Nephron (organoid): ENCODE measurements at regions not wholly inside any gene's neighbourhood (a gene's known extent, or its start where the extent isn't known, plus 50 kb on each side); places are given as distances from the start of the nearest gene placed in this dataset.

Source experiments
- H3K27ac Mint-ChIP-seq, 3 experiments: 2 replicates each; pipeline ENCODE4 v1.8.0; 2020; ENCODE audit warnings: mixed read lengths in 3 of 3, mild to moderate bottlenecking in 2 of 3, moderate library complexity in 1 of 3
- H3K27me3 Mint-ChIP-seq: 2 replicates; pipeline ENCODE4 v1.8.0; 2021; ENCODE audit warnings: low read depth, mild to moderate bottlenecking, moderate library complexity, mixed read lengths
- H3K36me3 Mint-ChIP-seq: 2 replicates; pipeline ENCODE4 v1.8.0; 2020; ENCODE audit warnings: low read depth, mixed read lengths
- H3K4me1 Mint-ChIP-seq: 2 replicates; pipeline ENCODE4 v1.8.0; 2020; ENCODE audit warnings: mixed read lengths
- H3K4me3 Mint-ChIP-seq, 3 experiments: 2 replicates each; pipeline ENCODE4 v1.8.0; 2020; ENCODE audit warnings: mild to moderate bottlenecking in 3 of 3, mixed read lengths in 3 of 3, moderate library complexity in 2 of 3
- H3K9me3 Mint-ChIP-seq: 2 replicates; pipeline ENCODE4 v1.8.0; 2020; ENCODE audit warnings: mixed read lengths
- CTCF ChIP-seq, 3 experiments: fragments of 200-600 bp; sonication (generic); IDR thresholded peaks; one replicate each; pipeline ENCODE4 v1.5.0; 2021; ENCODE audit warnings: antibody characterized with exemption in 3 of 3; ENCODE audit not compliant: unreplicated experiment in 3 of 3

- no peak for TF ChIP-seq CTCF (IDR thresholded peaks at IDR 0.05; ENCODE audit: unreplicated experiment in 3 of 3)
- no peak overlapping the region for H3K27ac Mint-ChIP-seq
- no peaks in the 10 kb centered on the region for H3K36me3 Mint-ChIP-seq
- no peak overlapping the region for H3K4me3 Mint-ChIP-seq
- peaks cover 10% of the 10 kb centered on the region for H3K9me3 Mint-ChIP-seq
- no peaks in the 10 kb centered on the region for H3K27me3 Mint-ChIP-seq
- H3K4me1 Mint-ChIP-seq, result peaks cover 7% of the 10 kb centered on the region
Measured at GRCh38 chr1:59165353-59165752, 131.5 kb upstream of the FGGY start.

GRCh38 chr1:59169703-59170102 lies 127.2 kb upstream of the FGGY start:
- TF ChIP-seq CTCF (IDR thresholded peaks at IDR 0.05; ENCODE audit: unreplicated experiment in 3 of 3), result no peak

GRCh38 chr1:59170659-59171058 lies 126.2 kb upstream of the FGGY start:
- H3K9me3 Mint-ChIP-seq, result peaks cover 7% of the 10 kb centered on the region
- peak overlapping the region in 1 of 3 experiments; percentile 50 for H3K27ac Mint-ChIP-seq
- H3K4me1 Mint-ChIP-seq, result peaks cover 14% of the 10 kb centered on the region
- TF ChIP-seq CTCF (IDR thresholded peaks at IDR 0.05; ENCODE audit: unreplicated experiment in 3 of 3), result no peak
- H3K27me3 Mint-ChIP-seq, result peaks cover 4% of the 10 kb centered on the region
- H3K4me3 Mint-ChIP-seq, result no peak overlapping the region
- no peaks in the 10 kb centered on the region for H3K36me3 Mint-ChIP-seq

More at GRCh38 chr1:59169703-59170102, 127.2 kb upstream of the FGGY start:
- Mint-ChIP-seq H3K4me3 (no peak overlapping the region), H3K36me3 (no peaks in the 10 kb centered on the region), H3K9me3 (peaks cover 10% of the 10 kb centered on the region), H3K27me3 (peaks cover 4% of the 10 kb centered on the region), H3K27ac (no peak overlapping the region), H3K4me1 (peaks cover 14% of the 10 kb centered on the region)

GRCh38 chr1:59171788-59172187 lies 125.1 kb upstream of the FGGY start:
- Mint-ChIP-seq H3K27me3 (peaks cover 4% of the 10 kb centered on the region), H3K36me3 (no peaks in the 10 kb centered on the region)
- no peak for TF ChIP-seq CTCF (IDR thresholded peaks at IDR 0.05; ENCODE audit: unreplicated experiment in 3 of 3)

GRCh38 chr1:59172693-59173092 lies 124.2 kb upstream of the FGGY start:
- no peak for TF ChIP-seq CTCF (IDR thresholded peaks at IDR 0.05; ENCODE audit: unreplicated experiment in 3 of 3)
- H3K9me3 Mint-ChIP-seq, result peaks cover 7% of the 10 kb centered on the region
- peak overlapping the region in 1 of 3 experiments; percentile 14 for H3K27ac Mint-ChIP-seq

More at GRCh38 chr1:59171788-59172187, 125.1 kb upstream of the FGGY start:
- Mint-ChIP-seq H3K4me3 (no peak overlapping the region), H3K4me1 (peaks cover 14% of the 10 kb centered on the region), H3K9me3 (peaks cover 7% of the 10 kb centered on the region), H3K27ac (peak overlapping the region in 2 of 3 experiments; percentile 26 to 50)

DNA sequence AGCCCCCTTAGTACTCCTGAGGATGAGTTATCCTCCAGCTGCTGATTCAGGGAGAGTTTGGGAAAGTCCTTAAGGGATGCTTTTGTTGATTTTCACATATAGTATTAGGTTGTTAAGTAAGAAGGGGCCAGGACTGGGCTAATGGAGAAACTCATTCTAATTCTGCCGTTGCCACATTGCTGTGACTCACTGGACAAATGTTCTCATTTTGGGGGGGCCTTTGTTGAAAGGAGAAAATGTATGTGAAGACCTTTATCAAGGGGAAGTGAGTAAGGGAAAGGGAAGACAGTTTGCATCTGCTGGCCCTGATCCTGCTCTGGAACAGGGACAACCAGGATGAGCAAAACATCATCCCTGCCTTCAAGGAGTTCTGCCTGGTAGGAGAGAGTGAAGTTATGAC lies 123.2 kb upstream of the FGGY start:
- Mint-ChIP-seq H3K4me3 (no peak overlapping the region), H3K27me3 (peaks cover 4% of the 10 kb centered on the region), H3K27ac (no peak overlapping the region)

More at GRCh38 chr1:59172693-59173092, 124.2 kb upstream of the FGGY start:
- Mint-ChIP-seq H3K27me3 (peaks cover 4% of the 10 kb centered on the region), H3K4me1 (peaks cover 19% of the 10 kb centered on the region), H3K36me3 (no peaks in the 10 kb centered on the region), H3K4me3 (no peak overlapping the region)

More for the DNA sequence above, 123.2 kb upstream of the FGGY start:
- TF ChIP-seq CTCF (IDR thresholded peaks at IDR 0.05; ENCODE audit: unreplicated experiment in 3 of 3), result no peak
- Mint-ChIP-seq H3K9me3 (peaks cover 6% of the 10 kb centered on the region), H3K4me1 (peaks cover 23% of the 10 kb centered on the region), H3K36me3 (no peaks in the 10 kb centered on the region)
